ENCODE measurements at regions not wholly inside any gene's neighbourhood (a gene's known extent, or its start where the extent isn't known, plus 50 kb on each side); places are given as distances from the start of the nearest gene placed in this dataset.

- TF ChIP-seq TAF1 (conservative IDR thresholded peaks at IDR 0.05) (no peak), GABPA (IDR thresholded peaks at IDR 0.05 in 1 of 2, conservative IDR thresholded peaks at IDR 0.05 in 1 of 2) (no peak), SP1 (IDR thresholded peaks at IDR 0.05) (no peak), CTCF (IDR thresholded peaks at IDR 0.05; ENCODE audit: low read depth, low read length, missing input control) (no peak), ATF3 (IDR thresholded peaks at IDR 0.05) (no peak), RAD21 (IDR thresholded peaks at IDR 0.05) (no peak), FOXA1 (IDR thresholded peaks at IDR 0.05) (no peak), REST (IDR thresholded peaks at IDR 0.05) (no peak), MAX (IDR thresholded peaks at IDR 0.05) (no peak), ZBTB33 (IDR thresholded peaks at IDR 0.05) (no peak), YY1 (IDR thresholded peaks at IDR 0.05) (no peak), JUND (IDR thresholded peaks at IDR 0.05) (no peak), RXRA (IDR thresholded peaks at IDR 0.05) (no peak), HNF4G (IDR thresholded peaks at IDR 0.05) (no peak)
These were observed 169.0 kb upstream of the HS3ST3A1 start for GRCh38 chr17:13770702-13771101.
